ENCODE measurements at regions not wholly inside any gene's neighbourhood (a gene's known extent, or its start where the extent isn't known, plus 50 kb on each side); places are given as distances from the start of the nearest gene placed in this dataset.

DNA sequence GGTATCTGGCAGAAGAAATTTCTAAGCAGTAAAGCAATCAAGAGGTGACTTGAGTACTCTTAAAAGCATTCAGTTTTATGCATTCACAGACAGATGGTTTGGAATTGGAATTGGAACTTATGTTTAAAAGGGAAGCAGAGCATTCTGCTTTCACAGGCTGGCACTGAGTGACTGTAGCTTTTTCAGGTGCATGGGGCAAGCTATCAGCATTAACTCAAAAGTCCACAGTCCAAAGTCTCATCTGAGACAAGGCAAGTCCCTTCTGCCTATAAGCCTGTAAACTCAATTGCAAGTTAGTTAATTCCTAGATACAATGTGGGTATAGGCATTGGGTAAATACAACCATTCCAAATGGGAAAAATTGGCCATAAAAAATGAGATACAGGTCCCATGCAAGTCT lies 1620.3 kb downstream of the MRPL39 start:
- TF ChIP-seq POLR2AphosphoS5 (IDR thresholded peaks at IDR 0.05; ENCODE audit: borderline replicate concordance, low read depth, low read length): no peak
- TF ChIP-seq EZH2 (IDR thresholded peaks at IDR 0.05): no peak
- TF ChIP-seq FOXP2 (optimal IDR thresholded peaks at IDR 0.05; ENCODE audit: control extremely low read depth, extremely low read length, insufficient read depth): no peak

All from SK-N-MC (cell line).